HepG2 (cell line): ENCODE measurements at regions not wholly inside any gene's neighbourhood (a gene's known extent, or its start where the extent isn't known, plus 50 kb on each side); places are given as distances from the start of the nearest gene placed in this dataset.

Source experiments
- ATAC-seq: fragments of 200-7000 bp; cut with Tn5 transposase; 3 replicates; pipeline ENCODE4 v1.9.1; 2020; ENCODE audit warnings: mild to moderate bottlenecking, moderate library complexity
- BruUV-seq: library from RNA; stranded (reverse); fragments of 400-500 nt; replicated peaks from 2 replicates; lab custom pipeline; 2021; lab: Mats Ljungman, UMichigan
- CTCF ChIA-PET: fragments of 300-600 bp; formaldehyde crosslinking; extraction: SDS; loops from one replicate; lab custom pipeline; 2021; ENCODE audit warnings: low total read pairs, inconsistent platforms, low intra/inter-chr PET ratio; lab: Yijun Ruan, JAX
- POLR2A ChIA-PET: fragments of 350-600 bp; sonication (Branson Sonifier 250); formaldehyde crosslinking; loops from one replicate; lab custom pipeline; 2020; ENCODE audit warnings: antibody characterized with exemption, inconsistent platforms; lab: Yijun Ruan, JAX
- DNase-seq: peaks from one replicate; pipeline ENCODE4 v3.0.0-alpha.2; 2015; ENCODE audit warnings: low spot score
- FAIRE-seq: peaks from 3 replicates; lab custom pipeline; 2011; peaks lifted over from hg19 to GRCh38; lab: Jason Lieb, UNC
- H2AFZ ChIP-seq: one replicate; pipeline ENCODE4 v1.6.1; 2011; ENCODE audit warnings: low read length, inconsistent platforms
- H3K27ac ChIP-seq: fragments of 300-600 bp; 3 replicates; pipeline ENCODE4 v1.8.0; 2011; ENCODE audit warnings: mixed run types, mild to moderate bottlenecking, mixed read lengths, low read length, inconsistent platforms; ENCODE audit not compliant: insufficient read depth; ENCODE audit errors: extremely low read length
- H3K27me3 ChIP-seq, 2 experiments: fragments of 200-600 bp in 1 of 2; 2 replicates in 1 of 2; 3 replicates in 1 of 2; pipeline versions ENCODE4 v1.6.0 to v1.8.0; 2011; ENCODE audit warnings: low read length in 2 of 2, mild to moderate bottlenecking in 2 of 2, moderate library complexity in 2 of 2, inconsistent platforms in 1 of 2; ENCODE audit not compliant: insufficient read depth in 2 of 2, control insufficient read depth in 1 of 2
- H3K36me3 ChIP-seq, 2 experiments: fragments of 200-600 bp in 1 of 2; replicated peaks in 1 of 2; 2 replicates in 1 of 2; 3 replicates in 1 of 2; pipeline versions ENCODE4 v1.5.1 to v1.8.0; 2011; ENCODE audit warnings: low read length in 2 of 2, inconsistent platforms in 1 of 2; ENCODE audit not compliant: insufficient read depth in 2 of 2, control insufficient read depth in 1 of 2
- H3K4me1 ChIP-seq: 2 replicates; pipeline ENCODE4 v1.5.1; 2012; ENCODE audit warnings: low read length, inconsistent platforms; ENCODE audit not compliant: insufficient read depth
- H3K4me2 ChIP-seq: 2 replicates; pipeline ENCODE4 v1.6.0; 2011; ENCODE audit warnings: low read depth, low read length, inconsistent platforms
- H3K4me3 ChIP-seq, 3 experiments: fragments of 200-600 bp in 1 of 3; sonication (generic), shearing (Covaris generic) in 1 of 3; replicated peaks in 1 of 3; 2 replicates each; pipeline ENCODE4 v1.5.1; 2011 to 2016; ENCODE audit warnings: low read length in 3 of 3, inconsistent platforms in 2 of 3, low read depth in 2 of 3, mild to moderate bottlenecking in 2 of 3, control low read depth in 1 of 3, mixed read lengths in 1 of 3; ENCODE audit not compliant: insufficient read depth in 1 of 3
- H3K79me2 ChIP-seq: one replicate; pipeline ENCODE4 v1.6.1; 2011; ENCODE audit warnings: low read length, inconsistent platforms; ENCODE audit not compliant: insufficient read depth
- H3K9ac ChIP-seq: 2 replicates; pipeline ENCODE4 v1.6.0; 2011; ENCODE audit warnings: mild to moderate bottlenecking, low read depth, low read length, inconsistent platforms; ENCODE audit not compliant: insufficient read depth
- H3K9me3 ChIP-seq: 2 replicates; pipeline ENCODE4 v1.5.1; 2012; ENCODE audit warnings: mild to moderate bottlenecking, low read length
- H4K20me1 ChIP-seq: 2 replicates; pipeline ENCODE4 v1.6.0; 2011; ENCODE audit warnings: inconsistent platforms, mild to moderate bottlenecking, low read length, moderate library complexity; ENCODE audit not compliant: insufficient read depth
- CCAR2 ChIP-seq: fragments of 200-400 bp; formaldehyde crosslinking; optimal IDR thresholded peaks from 2 replicates; pipeline ENCODE3; 2018; ENCODE audit warnings: low read depth, mild to moderate bottlenecking, low read length, moderate library complexity
- CEBPB ChIP-seq: IDR thresholded peaks from 2 replicates; pipeline ENCODE4 v1.6.1; 2011; ENCODE audit warnings: low read depth, low read length, improper control_type of control experiment, borderline replicate concordance
- NFYC ChIP-seq: IDR thresholded peaks from 2 replicates; pipeline ENCODE4 v1.6.1; 2016; ENCODE audit warnings: missing genetic modification reagents, missing compliant biosample characterization
- NR2F1 ChIP-seq, 2 experiments: fragments of 450-650 bp in 1 of 2; formaldehyde crosslinking in 1 of 2; IDR thresholded peaks; 2 replicates each; pipeline versions ENCODE4 v1.5.0 to v1.6.1; 2016 to 2020; ENCODE audit warnings: mild to moderate bottlenecking in 1 of 2, missing compliant biosample characterization in 1 of 2, missing genetic modification reagents in 1 of 2, moderate library complexity in 1 of 2
- RXRA ChIP-seq: sonication (generic); formaldehyde crosslinking; IDR thresholded peaks from 2 replicates; pipeline ENCODE4 v1.5.1; 2020; ENCODE audit warnings: missing genetic modification reagents
- SMAD3 ChIP-seq: sonication (generic); formaldehyde crosslinking; IDR thresholded peaks from 2 replicates; pipeline ENCODE4 v1.4.0; 2020; ENCODE audit warnings: missing genetic modification reagents
- SMC3 ChIP-seq: IDR thresholded peaks from 2 replicates; pipeline ENCODE4 v1.6.1; 2011; ENCODE audit warnings: low read length, improper control_type of control experiment
- SOX13 ChIP-seq, 3 experiments: fragments of 450-650 bp in 1 of 3; sonication (generic) in 1 of 3; formaldehyde crosslinking in 1 of 3; IDR thresholded peaks in 2 of 3; conservative IDR thresholded peaks in 1 of 3; 2 replicates each; pipeline versions ENCODE4 v1.5.0 to v1.6.1; 2016 to 2020; ENCODE audit warnings: antibody characterized with exemption in 1 of 3, mild to moderate bottlenecking in 1 of 3, missing compliant biosample characterization in 1 of 3, missing genetic modification reagents in 1 of 3, moderate library complexity in 1 of 3
- TOE1 ChIP-seq: sonication (generic); formaldehyde crosslinking; IDR thresholded peaks from 2 replicates; pipeline ENCODE4 v1.4.0; 2020; ENCODE audit warnings: mild to moderate bottlenecking, missing genetic modification reagents
- YEATS4 ChIP-seq: sonication (generic); formaldehyde crosslinking; IDR thresholded peaks from 2 replicates; pipeline ENCODE4 v1.4.0; 2020; ENCODE audit warnings: missing genetic modification reagents, borderline replicate concordance
- ZNF34 ChIP-seq: sonication (generic); formaldehyde crosslinking; IDR thresholded peaks from 2 replicates; pipeline ENCODE4 v1.4.0; 2020; ENCODE audit warnings: mild to moderate bottlenecking, missing genetic modification reagents, borderline replicate concordance
- ZNF619 ChIP-seq: sonication (generic); formaldehyde crosslinking; IDR thresholded peaks from 2 replicates; pipeline ENCODE4 v1.4.0; 2020; ENCODE audit warnings: mild to moderate bottlenecking, missing genetic modification reagents
- ZNF709 ChIP-seq: sonication (generic); formaldehyde crosslinking; IDR thresholded peaks from 2 replicates; pipeline ENCODE4 v1.5.0; 2020; ENCODE audit warnings: mild to moderate bottlenecking, missing genetic modification reagents
- WGBS: methylation state at CpG from one replicate; pipeline ENCODE4 v1.1.6; 2017; ENCODE audit warnings: low lambda C conversion rate; 5-methylcytosine and 5-hydroxymethylcytosine counted together
- in situ Hi-C: cut with HindIII; loops from 2 replicates; pipeline ENCODE4 v1.10.0; 2017; ENCODE audit warnings: low pct_unique_long_range_greater_than_20kb; ENCODE audit not compliant: extremely low pct_ligation_motif_present
- intact Hi-C: fragments of 100-400 bp; cut with micrococcal nuclease; formaldehyde crosslinking; loops from one replicate; pipeline ENCODE4 v1.10.0; 2022; ENCODE audit not compliant: unreplicated experiment
- TF ChIP-seq, protein P1 (sequence below): sonication (generic); formaldehyde crosslinking; IDR thresholded peaks from 2 replicates; pipeline ENCODE4 v1.8.1; 2023; ENCODE audit warnings: mild to moderate bottlenecking, missing genetic modification reagents

DNA sequence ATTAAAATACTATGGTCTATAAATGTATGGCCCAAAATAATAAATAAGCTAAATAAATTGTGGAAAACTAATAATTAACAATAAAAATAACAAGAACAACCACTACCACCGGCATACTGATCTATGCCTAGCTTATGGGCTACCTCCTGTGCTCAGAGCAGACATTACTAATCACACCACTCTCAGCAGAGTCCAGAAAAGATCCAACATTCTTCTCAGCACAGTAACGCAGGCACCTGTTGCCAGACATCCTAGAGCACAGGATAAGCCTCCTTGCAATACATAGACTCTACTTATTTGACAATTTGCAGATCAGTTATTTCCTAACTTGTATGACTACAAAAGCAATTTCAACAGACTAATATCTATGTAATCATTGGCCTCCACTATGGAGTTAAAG, 137.1 kb upstream of the NEBL start (continued):
- no peak for TF ChIP-seq SMAD3 (CRISPR knock-in tag)

DNA sequence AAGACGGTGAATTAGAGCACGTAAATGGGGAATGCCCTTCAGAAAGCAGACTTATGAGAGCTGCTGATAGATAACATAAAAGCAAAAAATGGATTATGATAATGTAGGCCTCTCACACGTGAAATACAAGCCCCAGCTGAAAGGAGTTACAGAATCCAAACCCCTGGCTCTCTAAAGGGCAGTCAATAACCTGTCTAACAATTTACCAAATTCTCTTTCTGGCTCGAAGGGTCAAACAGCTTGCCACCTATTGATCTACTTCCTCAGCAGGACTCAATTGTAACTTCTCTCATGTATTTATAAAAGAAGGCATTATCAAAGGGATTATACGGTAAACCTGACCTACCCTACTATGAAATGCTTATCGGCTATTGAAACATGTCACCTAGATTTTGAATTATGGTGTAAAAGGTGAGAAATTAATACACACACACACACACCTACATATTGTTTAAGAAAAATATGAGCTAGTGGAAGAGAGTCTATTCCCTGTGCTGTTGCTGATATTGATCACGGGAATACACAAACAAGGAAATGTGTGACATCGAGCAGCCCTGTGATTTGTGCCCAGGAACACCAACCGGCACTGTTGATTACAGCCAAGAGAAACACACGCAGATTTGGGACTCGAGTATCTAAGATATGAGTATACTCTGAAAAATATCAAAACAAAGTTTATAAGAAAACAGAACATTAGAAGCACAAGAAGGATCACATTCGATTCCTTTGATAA, 135.6 kb upstream of the NEBL start:
- no TSS peak for BruUV-seq
- no peak for ATAC-seq
- no peak for DNase-seq

More for the DNA sequence above, 135.6 kb upstream of the NEBL start:
- no peak for FAIRE-seq
- Histone ChIP-seq H3K4me1 (no peaks in the 10 kb centered on the region), H4K20me1 (no peaks in the 10 kb centered on the region), H3K4me2 (no peak overlapping the region), H3K9ac (no peak overlapping the region), H3K79me2 (no peaks in the 10 kb centered on the region), H3K27ac (no peak overlapping the region), H3K36me3 (no peaks in the 10 kb centered on the region), H2AFZ (no peak overlapping the region), H3K4me3 (no peak overlapping the region), H3K9me3 (no peaks in the 10 kb centered on the region), H3K27me3 (peaks cover 0 to 12% of the 10 kb centered on the region in 2 experiments; a peak in 3 of 5 replicates)
- ChIA-PET POLR2A (no interaction called here), CTCF (no interaction called here)
- no peak for TF ChIP-seq TOE1 (CRISPR knock-in tag)
- no peak for TF ChIP-seq ZNF619 (CRISPR knock-in tag)
- TF ChIP-seq SOX13 (IDR thresholded peaks at IDR 0.05), result no peak
- no peak for TF ChIP-seq SOX13 (CRISPR knock-in tag; conservative IDR thresholded peaks at IDR 0.05 in 1 of 2, IDR thresholded peaks at IDR 0.05 in 1 of 2)
- TF ChIP-seq ZNF34 (CRISPR knock-in tag), result no peak
- no peak for TF ChIP-seq NFYC (CRISPR knock-in tag)
- no peak for TF ChIP-seq CEBPB
- TF ChIP-seq, protein P1, sequence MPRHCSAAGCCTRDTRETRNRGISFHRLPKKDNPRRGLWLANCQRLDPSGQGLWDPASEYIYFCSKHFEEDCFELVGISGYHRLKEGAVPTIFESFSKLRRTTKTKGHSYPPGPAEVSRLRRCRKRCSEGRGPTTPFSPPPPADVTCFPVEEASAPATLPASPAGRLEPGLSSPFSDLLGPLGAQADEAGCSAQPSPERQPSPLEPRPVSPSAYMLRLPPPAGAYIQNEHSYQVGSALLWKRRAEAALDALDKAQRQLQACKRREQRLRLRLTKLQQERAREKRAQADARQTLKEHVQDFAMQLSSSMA, result no peak
- TF ChIP-seq SMC3, result no peak
- no peak for TF ChIP-seq RXRA
- TF ChIP-seq YEATS4 (CRISPR knock-in tag), result no peak
- no peak for TF ChIP-seq ZNF709 (CRISPR knock-in tag)
- TF ChIP-seq CCAR2, result no peak
- no peak for TF ChIP-seq NR2F1 (CRISPR knock-in tag; IDR thresholded peaks at IDR 0.05)
- intact Hi-C loops (no loop called here), in situ Hi-C loops (no loop called here)
- 10% methylated on average over 12 of the region's 12 CpGs for whole genome bisulfite sequencing
